Transverse colon (tissue), 4 donors: ENCODE measurements at regions not wholly inside any gene's neighbourhood (a gene's known extent, or its start where the extent isn't known, plus 50 kb on each side); places are given as distances from the start of the nearest gene placed in this dataset.

Experiments used
- DNase-seq: peaks from one replicate; pipeline ENCODE4 v3.0.0-alpha.2; 2019
- H3K27ac ChIP-seq, 4 donors: fragments of 200-600 bp; sonication (generic); 2 replicates each; pipeline ENCODE4 v1.5.1; 2016 to 2018; ENCODE audit warnings: inconsistent platforms in 4 of 4
- H3K27me3 ChIP-seq: fragments of 200-600 bp; sonication (generic); 2 replicates; pipeline ENCODE4 v1.5.1; 2017; ENCODE audit warnings: inconsistent platforms
- H3K36me3 ChIP-seq, 4 donors: fragments of 200-600 bp; sonication (generic); 2 replicates each; pipeline ENCODE4 v1.5.1; 2017 to 2019; ENCODE audit warnings: inconsistent platforms in 4 of 4
- H3K4me1 ChIP-seq, 4 donors: fragments of 200-600 bp; sonication (generic); 2 replicates each; pipeline ENCODE4 v1.5.1; 2017 to 2020; ENCODE audit warnings: inconsistent platforms in 4 of 4
- H3K4me3 ChIP-seq, 4 donors: fragments of 200-600 bp; sonication (generic); 1 replicate in 1 of 4; 2 replicates in 3 of 4; pipeline versions ENCODE4 v1.5.1 to v1.6.1; 2017 to 2019; ENCODE audit warnings: inconsistent platforms in 4 of 4
- H3K9me3 ChIP-seq, 2 donors: fragments of 200-600 bp; sonication (generic); 2 replicates each; pipeline ENCODE4 v1.5.1; 2017 to 2019; ENCODE audit warnings: inconsistent platforms in 2 of 2
- CTCF ChIP-seq, 5 experiments: fragments of 200-600 bp in 3 of 5; fragments of 450-650 bp in 2 of 5; sonication (generic) in 3 of 5; IDR thresholded peaks; 1 replicate in 2 of 5; 2 replicates in 3 of 5; pipeline ENCODE4 v1.5.1; 2016 to 2017; ENCODE audit warnings: antibody characterized with exemption in 5 of 5, inconsistent platforms in 3 of 5, mild to moderate bottlenecking in 2 of 5, moderate library complexity in 1 of 5
- EP300 ChIP-seq: sonication (generic); formaldehyde crosslinking; IDR thresholded peaks from one replicate; pipeline ENCODE4 v1.6.1; 2017; ENCODE audit warnings: antibody characterized with exemption, low read depth
- POLR2A ChIP-seq: fragments of 450-650 bp; IDR thresholded peaks from one replicate; pipeline ENCODE4 v1.6.1; 2016; ENCODE audit warnings: antibody characterized with exemption, mild to moderate bottlenecking, moderate library complexity
- POLR2AphosphoS5 ChIP-seq, 3 donors: sonication (generic); formaldehyde crosslinking; IDR thresholded peaks; one replicate each; pipeline ENCODE4 v1.6.1; 2016; ENCODE audit warnings: antibody characterized with exemption in 3 of 3
- WGBS, 2 donors: methylation state at CpG; one replicate each; pipeline ENCODE4 v1.1.5; 2018; ENCODE audit warnings: low coverage in 1 of 2; 5-methylcytosine and 5-hydroxymethylcytosine counted together
- in situ Hi-C, 4 donors: fragments of 200-750 bp; cut with MboI; loops; one replicate each; pipeline versions ENCODE4 v1.15.0 to v1.15.1; 2017; ENCODE audit warnings: low sequenced_read_pairs in 3 of 4, low pct_ligation_motif_present in 1 of 4, low pct_unique_long_range_greater_than_20kb in 1 of 4
- intact Hi-C: fragments of 100-400 bp; cut with DNase I; formaldehyde crosslinking; loops from one replicate; pipeline ENCODE4 v1.15.1; 2023; ENCODE audit warnings: low total_unique reads

GRCh38 chr1:30244801-30245200 lies 478.6 kb downstream of the MATN1 start:
- intact Hi-C loops (no loop called here), in situ Hi-C loops (no loop called here)
- Histone ChIP-seq H3K4me1 (no peaks in the 10 kb centered on the region), H3K27ac (no peak overlapping the region), H3K9me3 (no peaks in the 10 kb centered on the region), H3K36me3 (no peaks in the 10 kb centered on the region), H3K4me3 (no peak overlapping the region), H3K27me3 (peaks cover 19% of the 10 kb centered on the region)
- 83 to 88% methylated on average over 4 to 9 of the region's 9 CpGs for WGBS, 2 donors
- TF ChIP-seq POLR2A: no peak
- TF ChIP-seq EP300: no peak
- TF ChIP-seq POLR2AphosphoS5 (IDR thresholded peaks at IDR 0.05): no peak
- no peak for TF ChIP-seq CTCF (IDR thresholded peaks at IDR 0.05)
- DNase-seq: no peak

- in situ Hi-C loops: no loop called here
Measured at GRCh38 chr1:30242722-30243457, 480.5 kb downstream of the MATN1 start.

GRCh38 chr1:30242168-30242567 lies 481.2 kb downstream of the MATN1 start:
- Histone ChIP-seq H3K4me3 (no peak overlapping the region), H3K27ac (no peak overlapping the region), H3K27me3 (peaks cover 19% of the 10 kb centered on the region), H3K9me3 (no peaks in the 10 kb centered on the region), H3K4me1 (no peaks in the 10 kb centered on the region), H3K36me3 (no peaks in the 10 kb centered on the region)
- in situ Hi-C loops (no loop called here), intact Hi-C loops (no loop called here)
- no peak for DNase-seq
- WGBS, 2 donors: 31 to 51% methylated on average over 6 to 9 of the region's 9 CpGs
- no peak for TF ChIP-seq POLR2AphosphoS5 (IDR thresholded peaks at IDR 0.05)

More at GRCh38 chr1:30242722-30243457, 480.5 kb downstream of the MATN1 start:
- no peak for TF ChIP-seq EP300
- no peak for TF ChIP-seq CTCF (IDR thresholded peaks at IDR 0.05)
- no peak for TF ChIP-seq POLR2A
- TF ChIP-seq POLR2AphosphoS5 (IDR thresholded peaks at IDR 0.05): no peak
- no peak overlapping the region for H3K27ac ChIP-seq
- intact Hi-C loops: no loop called here
- WGBS, 2 donors: 37 to 45% methylated on average over 3 to 5 of the region's 5 CpGs
- H3K4me1 ChIP-seq: no peaks in the 10 kb centered on the region
- no peaks in the 10 kb centered on the region for H3K9me3 ChIP-seq
- H3K4me3 ChIP-seq: no peak overlapping the region
- DNase-seq: no peak
- peaks cover 19% of the 10 kb centered on the region for H3K27me3 ChIP-seq
- H3K36me3 ChIP-seq: no peaks in the 10 kb centered on the region

GRCh38 chr1:30241681-30242080 lies 481.7 kb downstream of the MATN1 start:
- Histone ChIP-seq H3K27me3 (peaks cover 19% of the 10 kb centered on the region), H3K27ac (no peak overlapping the region), H3K9me3 (no peaks in the 10 kb centered on the region), H3K4me3 (no peak overlapping the region), H3K4me1 (no peaks in the 10 kb centered on the region), H3K36me3 (no peaks in the 10 kb centered on the region)
- WGBS, 2 donors: 43 to 50% methylated on average over 3 of the region's 3 CpGs
- no peak for TF ChIP-seq CTCF (IDR thresholded peaks at IDR 0.05)
- TF ChIP-seq POLR2A: no peak
- no peak for TF ChIP-seq EP300
- no peak for TF ChIP-seq POLR2AphosphoS5 (IDR thresholded peaks at IDR 0.05)
- DNase-seq: no peak
- in situ Hi-C loops: no loop called here
- intact Hi-C loops: no loop called here

GRCh38 chr1:30234091-30234490 lies 489.3 kb downstream of the MATN1 start:
- in situ Hi-C loops (no loop called here), intact Hi-C loops (no loop called here)
- TF ChIP-seq EP300 (no peak), CTCF (IDR thresholded peaks at IDR 0.05) (no peak), POLR2AphosphoS5 (IDR thresholded peaks at IDR 0.05) (no peak), POLR2A (no peak)
- Histone ChIP-seq H3K4me3 (no peak overlapping the region), H3K27me3 (no peaks in the 10 kb centered on the region), H3K4me1 (no peaks in the 10 kb centered on the region), H3K36me3 (no peaks in the 10 kb centered on the region), H3K9me3 (no peaks in the 10 kb centered on the region), H3K27ac (no peak overlapping the region)
- 30 to 70% methylated on average over 3 to 7 of the region's 7 CpGs for WGBS, 2 donors
- DNase-seq: no peak
